ENCODE measurements at regions not wholly inside any gene's neighbourhood (a gene's known extent, or its start where the extent isn't known, plus 50 kb on each side); places are given as distances from the start of the nearest gene placed in this dataset.

GRCh38 chr14:101110729-101111619 lies 207.5 kb upstream of the RTL1 start:
- no peak for DNase-seq

GRCh38 chr14:101111620-101112290 lies 208.2 kb upstream of the RTL1 start:
- DNase-seq = no peak

- no peak for DNase-seq
Observed at GRCh38 chr14:101112351-101113107, 209.0 kb upstream of the RTL1 start.

- DNase-seq = no peak
Observed at GRCh38 chr14:101113108-101113612, 209.6 kb upstream of the RTL1 start.

- DNase-seq = no peak
Observed at GRCh38 chr14:101113835-101114725, 210.6 kb upstream of the RTL1 start.

GRCh38 chr14:101114726-101115515 lies 211.4 kb upstream of the RTL1 start:
- DNase-seq = no peak

- no peak for DNase-seq
Observed at GRCh38 chr14:101115652-101116051, 212.1 kb upstream of the RTL1 start.

GRCh38 chr14:101116065-101116464 lies 212.5 kb upstream of the RTL1 start:
- no peak for DNase-seq

GRCh38 chr14:101116486-101117130 lies 213.1 kb upstream of the RTL1 start:
- no peak for DNase-seq

- DNase-seq = no peak
Observed at GRCh38 chr14:101117543-101117942, 214.0 kb upstream of the RTL1 start.

GRCh38 chr14:101118233-101118632 lies 214.7 kb upstream of the RTL1 start:
- DNase-seq = no peak

GRCh38 chr14:101118746-101119591 lies 215.4 kb upstream of the RTL1 start:
- no peak for DNase-seq

- no peak for DNase-seq
Observed at GRCh38 chr14:101119830-101120571, 216.5 kb upstream of the RTL1 start.

- no peak for DNase-seq
Observed at GRCh38 chr14:101120641-101121507, 217.4 kb upstream of the RTL1 start.

GRCh38 chr14:101121508-101122139 lies 218.1 kb upstream of the RTL1 start:
- no peak for DNase-seq

- no peak for DNase-seq
Observed at GRCh38 chr14:101122237-101123141, 219.0 kb upstream of the RTL1 start.

Measured in NCI-H1436 (cell line).